ENCODE measurements at regions not wholly inside any gene's neighbourhood (a gene's known extent, or its start where the extent isn't known, plus 50 kb on each side); places are given as distances from the start of the nearest gene placed in this dataset.

GRCh38 chr12:79525357-79525756, 165.4 kb downstream of the PAWR start:
- H3K9ac ChIP-seq (ENCODE audit: low read length), result no peak overlapping the region
- H3K36me3 ChIP-seq (ENCODE audit: control insufficient read depth in 1 of 2, insufficient read depth in 2 of 2, low read length in 2 of 2), result peaks cover 0 to 2% of the 10 kb centered on the region in 2 experiments
- H2AFZ ChIP-seq (ENCODE audit: insufficient read depth, low read length, poor library complexity), result no peak overlapping the region
- no peak overlapping the region for H4K8ac ChIP-seq (ENCODE audit: low read depth, low read length)
- H2AK5ac ChIP-seq (ENCODE audit: low read length), result no peak overlapping the region
- no peak overlapping the region for H3K18ac ChIP-seq (ENCODE audit: low read length)
- H3K4me1 ChIP-seq (ENCODE audit: control insufficient read depth in 1 of 2, insufficient read depth in 2 of 2, low read length in 2 of 2), result no peaks in the 10 kb centered on the region
- H4K91ac ChIP-seq (ENCODE audit: low read depth, low read length), result no peak overlapping the region
- no peak overlapping the region for H4K12ac ChIP-seq (ENCODE audit: low read depth, low read length)
- H3K4me3 ChIP-seq (ENCODE audit: low read depth, low read length), result no peak overlapping the region
- H3K4ac ChIP-seq (ENCODE audit: low read depth, low read length), result no peak overlapping the region
- no peaks in the 10 kb centered on the region for H3K27me3 ChIP-seq (ENCODE audit: insufficient read depth, low read length)
- H2BK120ac ChIP-seq (ENCODE audit: insufficient read depth, low read length, poor library complexity), result no peak overlapping the region
- no peaks in the 10 kb centered on the region for H3K9me3 ChIP-seq (ENCODE audit: insufficient read depth, low read depth, low read length)
- no peak overlapping the region for H3K4me2 ChIP-seq (ENCODE audit: low read length)
- no peak overlapping the region for H2BK12ac ChIP-seq (ENCODE audit: low read length)
- H3K14ac ChIP-seq (ENCODE audit: low read length), result no peak overlapping the region
- no peak overlapping the region for H2BK5ac ChIP-seq (ENCODE audit: low read depth, low read length, poor library complexity)
- DNase-seq, result no peak
- H3K79me2 ChIP-seq (ENCODE audit: control insufficient read depth, insufficient read depth, low read length, poor library complexity), result no peaks in the 10 kb centered on the region
- no peak overlapping the region for H3K23ac ChIP-seq (ENCODE audit: low read length)
- H3K27ac ChIP-seq (ENCODE audit: low read depth, low read length), result no peak overlapping the region
- no peaks in the 10 kb centered on the region for H3K79me1 ChIP-seq (ENCODE audit: low read length)

DNA sequence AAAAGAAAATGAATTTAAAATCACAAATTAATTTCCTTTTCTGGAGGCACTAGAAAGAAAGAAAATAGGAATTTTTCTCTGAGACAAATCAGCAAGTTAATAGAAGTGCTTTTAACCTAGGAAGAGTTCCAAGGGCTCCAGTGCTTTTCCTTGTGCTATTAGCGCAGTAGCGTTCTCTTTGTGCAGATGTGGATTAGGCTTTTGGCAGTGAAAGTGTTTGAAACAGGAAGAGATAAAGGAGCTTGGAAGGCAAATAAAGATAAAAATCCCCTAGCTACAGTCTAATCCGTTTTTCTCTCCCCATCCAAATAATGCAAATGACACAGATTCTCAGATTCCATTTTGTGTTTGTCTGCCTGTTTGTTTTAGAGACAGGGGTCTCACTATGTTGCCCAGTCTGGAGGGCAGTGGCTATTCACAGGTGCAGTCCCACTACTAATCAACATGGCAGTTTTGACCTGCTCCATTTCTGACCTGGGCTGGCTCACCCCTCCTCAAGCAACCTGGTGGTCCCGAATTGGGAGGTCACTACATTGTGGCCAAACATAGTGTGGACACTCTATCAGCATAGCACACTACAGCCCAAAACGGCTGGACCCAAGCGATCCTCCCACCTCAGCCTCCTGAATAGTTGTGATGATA, 166.1 kb downstream of the PAWR start:
- no peak overlapping the region for H3K4ac ChIP-seq (ENCODE audit: low read depth, low read length)
- no peak overlapping the region for H2BK5ac ChIP-seq (ENCODE audit: low read depth, low read length, poor library complexity)

DNA sequence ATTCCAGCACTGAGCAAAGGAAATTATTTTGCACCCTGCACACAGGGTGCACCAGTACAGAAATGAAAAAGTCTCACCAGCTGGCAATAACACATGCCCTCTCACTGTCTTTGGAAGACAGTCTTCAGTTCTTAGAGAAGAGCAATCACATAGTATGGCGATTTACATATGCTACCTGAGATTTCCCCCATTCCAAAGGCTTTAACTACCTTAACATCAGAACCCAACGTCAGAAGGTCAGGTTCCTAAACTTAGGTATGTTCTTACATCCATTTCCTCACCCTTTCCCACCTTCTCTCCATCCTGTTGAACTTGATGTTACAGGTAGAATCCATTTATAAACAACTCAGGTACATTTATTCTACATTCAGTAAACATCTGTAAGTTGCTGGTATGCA, 167.8 kb downstream of the PAWR start:
- Histone ChIP-seq H3K36me3 (ENCODE audit: control insufficient read depth in 1 of 2, insufficient read depth in 2 of 2, low read length in 2 of 2) (peaks cover 0 to 2% of the 10 kb centered on the region in 2 experiments), H3K79me2 (ENCODE audit: control insufficient read depth, insufficient read depth, low read length, poor library complexity) (no peaks in the 10 kb centered on the region), H4K12ac (ENCODE audit: low read depth, low read length) (no peak overlapping the region), H3K9me3 (ENCODE audit: insufficient read depth, low read depth, low read length) (no peaks in the 10 kb centered on the region), H3K27ac (ENCODE audit: low read depth, low read length) (no peak overlapping the region), H3K23ac (ENCODE audit: low read length) (no peak overlapping the region), H4K8ac (ENCODE audit: low read depth, low read length) (no peak overlapping the region), H4K91ac (ENCODE audit: low read depth, low read length) (no peak overlapping the region), H3K18ac (ENCODE audit: low read length) (no peak overlapping the region), H2BK5ac (ENCODE audit: low read depth, low read length, poor library complexity) (no peak overlapping the region), H2AFZ (ENCODE audit: insufficient read depth, low read length, poor library complexity) (no peak overlapping the region), H2BK120ac (ENCODE audit: insufficient read depth, low read length, poor library complexity) (no peak overlapping the region), H2BK12ac (ENCODE audit: low read length) (no peak overlapping the region), H3K4me1 (ENCODE audit: control insufficient read depth in 1 of 2, insufficient read depth in 2 of 2, low read length in 2 of 2) (peaks cover 2% of the 10 kb centered on the region in 2 experiments), H3K4me2 (ENCODE audit: low read length) (no peak overlapping the region), H2AK5ac (ENCODE audit: low read length) (no peak overlapping the region), H3K4ac (ENCODE audit: low read depth, low read length) (no peak overlapping the region), H3K79me1 (ENCODE audit: low read length) (no peaks in the 10 kb centered on the region), H3K27me3 (ENCODE audit: insufficient read depth, low read length) (no peaks in the 10 kb centered on the region), H3K4me3 (ENCODE audit: low read depth, low read length) (no peak overlapping the region), H3K14ac (ENCODE audit: low read length) (no peak overlapping the region), H3K9ac (ENCODE audit: low read length) (no peak overlapping the region)
- DNase-seq, result no peak
- no CpG with 5 or more reads among the region's 2 CpGs for WGBS (ENCODE audit: extremely low coverage, insufficient coverage, insufficient read length)

More for the DNA sequence above, 166.1 kb downstream of the PAWR start:
- Histone ChIP-seq H3K27me3 (ENCODE audit: insufficient read depth, low read length) (no peaks in the 10 kb centered on the region), H3K23ac (ENCODE audit: low read length) (no peak overlapping the region), H3K4me2 (ENCODE audit: low read length) (no peak overlapping the region), H3K4me1 (ENCODE audit: control insufficient read depth in 1 of 2, insufficient read depth in 2 of 2, low read length in 2 of 2) (no peaks in the 10 kb centered on the region), H3K79me1 (ENCODE audit: low read length) (no peaks in the 10 kb centered on the region), H3K18ac (ENCODE audit: low read length) (no peak overlapping the region), H2AK5ac (ENCODE audit: low read length) (no peak overlapping the region), H2BK120ac (ENCODE audit: insufficient read depth, low read length, poor library complexity) (no peak overlapping the region), H3K14ac (ENCODE audit: low read length) (no peak overlapping the region), H3K4me3 (ENCODE audit: low read depth, low read length) (no peak overlapping the region), H4K12ac (ENCODE audit: low read depth, low read length) (no peak overlapping the region), H2BK12ac (ENCODE audit: low read length) (no peak overlapping the region), H4K8ac (ENCODE audit: low read depth, low read length) (no peak overlapping the region), H4K91ac (ENCODE audit: low read depth, low read length) (no peak overlapping the region), H2AFZ (ENCODE audit: insufficient read depth, low read length, poor library complexity) (no peak overlapping the region), H3K9ac (ENCODE audit: low read length) (no peak overlapping the region), H3K27ac (ENCODE audit: low read depth, low read length) (no peak overlapping the region), H3K79me2 (ENCODE audit: control insufficient read depth, insufficient read depth, low read length, poor library complexity) (no peaks in the 10 kb centered on the region), H3K9me3 (ENCODE audit: insufficient read depth, low read depth, low read length) (no peaks in the 10 kb centered on the region), H3K36me3 (ENCODE audit: control insufficient read depth in 1 of 2, insufficient read depth in 2 of 2, low read length in 2 of 2) (peaks cover 0 to 2% of the 10 kb centered on the region in 2 experiments)
- WGBS (ENCODE audit: extremely low coverage, insufficient coverage, insufficient read length), result no CpG with 5 or more reads among the region's 6 CpGs
- no peak for DNase-seq

DNA sequence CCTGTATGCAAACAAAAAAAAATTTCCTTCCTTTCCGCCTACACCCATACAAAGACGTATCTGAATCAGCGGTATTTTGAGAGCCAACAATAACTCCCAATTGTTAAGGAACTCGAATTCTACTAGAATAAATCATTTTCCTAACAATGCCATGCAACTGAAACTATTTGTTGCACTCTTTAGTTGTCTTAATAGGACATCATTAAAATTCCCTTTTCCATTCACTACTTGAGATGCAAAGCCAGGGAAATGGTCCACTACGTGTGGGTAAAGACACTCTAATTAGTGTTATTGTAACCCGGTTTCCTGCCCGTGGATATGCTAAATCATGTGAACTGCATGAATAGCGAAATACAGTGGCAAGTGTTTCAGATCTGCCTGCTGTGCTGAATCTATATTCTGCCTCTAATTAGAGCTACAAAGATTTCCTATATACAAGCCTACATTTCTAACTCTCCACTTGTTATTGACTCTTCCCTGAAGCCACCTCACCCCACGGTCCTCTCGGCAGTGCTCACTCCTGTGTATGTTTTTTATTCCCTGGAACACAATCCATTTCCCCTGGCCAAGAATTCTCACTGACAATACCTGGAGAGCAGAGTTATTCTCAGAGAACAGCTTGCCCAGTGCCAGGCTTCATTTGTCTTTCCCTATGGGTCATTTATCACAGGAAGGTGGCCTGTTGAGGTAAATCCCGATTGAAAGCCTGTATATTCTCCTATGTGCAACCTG, 168.3 kb downstream of the PAWR start:
- H4K8ac ChIP-seq (ENCODE audit: low read depth, low read length), result no peak overlapping the region
- no peak overlapping the region for H3K27ac ChIP-seq (ENCODE audit: low read depth, low read length)
- H4K12ac ChIP-seq (ENCODE audit: low read depth, low read length), result no peak overlapping the region
- no peak overlapping the region for H2BK5ac ChIP-seq (ENCODE audit: low read depth, low read length, poor library complexity)
- no peak overlapping the region for H3K4me3 ChIP-seq (ENCODE audit: low read depth, low read length)
- no peak overlapping the region for H3K14ac ChIP-seq (ENCODE audit: low read length)
- H4K91ac ChIP-seq (ENCODE audit: low read depth, low read length), result no peak overlapping the region
- H3K23ac ChIP-seq (ENCODE audit: low read length), result no peak overlapping the region
- no peak overlapping the region for H2AK5ac ChIP-seq (ENCODE audit: low read length)
- no CpG with 5 or more reads among the region's 11 CpGs for WGBS (ENCODE audit: extremely low coverage, insufficient coverage, insufficient read length)
- H2BK12ac ChIP-seq (ENCODE audit: low read length), result no peak overlapping the region
- H3K79me2 ChIP-seq (ENCODE audit: control insufficient read depth, insufficient read depth, low read length, poor library complexity), result no peaks in the 10 kb centered on the region
- no peaks in the 10 kb centered on the region for H3K79me1 ChIP-seq (ENCODE audit: low read length)
- no peak overlapping the region for H3K18ac ChIP-seq (ENCODE audit: low read length)
- H3K4ac ChIP-seq (ENCODE audit: low read depth, low read length), result no peak overlapping the region
- H2AFZ ChIP-seq (ENCODE audit: insufficient read depth, low read length, poor library complexity), result no peak overlapping the region
- H3K36me3 ChIP-seq (ENCODE audit: control insufficient read depth in 1 of 2, insufficient read depth in 2 of 2, low read length in 2 of 2), result peaks cover 0 to 2% of the 10 kb centered on the region in 2 experiments
- no peaks in the 10 kb centered on the region for H3K9me3 ChIP-seq (ENCODE audit: insufficient read depth, low read depth, low read length)
- H3K4me1 ChIP-seq (ENCODE audit: control insufficient read depth in 1 of 2, insufficient read depth in 2 of 2, low read length in 2 of 2), result peaks cover 2 to 3% of the 10 kb centered on the region in 2 experiments
- no peak overlapping the region for H2BK120ac ChIP-seq (ENCODE audit: insufficient read depth, low read length, poor library complexity)
- H3K4me2 ChIP-seq (ENCODE audit: low read length), result no peak overlapping the region
- no peak overlapping the region for H3K9ac ChIP-seq (ENCODE audit: low read length)
- DNase-seq, result no peak
- no peaks in the 10 kb centered on the region for H3K27me3 ChIP-seq (ENCODE audit: insufficient read depth, low read length)

Measured in trophoblast cell (in vitro differentiated cells and primary cell).